Neural crest cell (in vitro differentiated cells): ENCODE measurements at regions not wholly inside any gene's neighbourhood (a gene's known extent, or its start where the extent isn't known, plus 50 kb on each side); places are given as distances from the start of the nearest gene placed in this dataset.

Experiments used
- DNase-seq: peaks from one replicate; pipeline ENCODE4 v3.0.0; 2021; ENCODE audit warnings: low read depth, mixed read lengths, low spot score
- H3K27ac Mint-ChIP-seq: one replicate; pipeline ENCODE4 v1.8.0; 2021; ENCODE audit warnings: mild to moderate bottlenecking, mixed read lengths; ENCODE audit not compliant: unreplicated experiment
- H3K27me3 Mint-ChIP-seq: 2 replicates; pipeline ENCODE4 v1.8.0; 2021; ENCODE audit warnings: low read depth, mild to moderate bottlenecking, mixed read lengths
- H3K36me3 Mint-ChIP-seq: 2 replicates; pipeline ENCODE4 v1.8.0; 2021; ENCODE audit warnings: low read depth, mild to moderate bottlenecking, mixed read lengths
- H3K4me1 Mint-ChIP-seq: 2 replicates; pipeline ENCODE4 v1.8.0; 2021; ENCODE audit warnings: mixed read lengths
- H3K4me3 Mint-ChIP-seq: one replicate; pipeline ENCODE4 v1.8.0; 2021; ENCODE audit warnings: mild to moderate bottlenecking, mixed read lengths
- H3K9me3 Mint-ChIP-seq: 2 replicates; pipeline ENCODE4 v1.8.0; 2021; ENCODE audit warnings: mixed read lengths
- TF ChIP-seq, protein P1 (sequence below): fragments of 200-600 bp; sonication (generic); conservative IDR thresholded peaks from 2 replicates; pipeline ENCODE4 v1.5.0; 2021; ENCODE audit warnings: antibody characterized with exemption, mild to moderate bottlenecking

- Mint-ChIP-seq H3K4me1 (peaks cover 40% of the 10 kb centered on the region), H3K4me3 (no peak overlapping the region), H3K27ac (no peak overlapping the region), H3K27me3 (no peaks in the 10 kb centered on the region), H3K9me3 (peaks cover 6% of the 10 kb centered on the region), H3K36me3 (peaks cover 2% of the 10 kb centered on the region)
- DNase-seq, result no peak
- TF ChIP-seq, protein P1, sequence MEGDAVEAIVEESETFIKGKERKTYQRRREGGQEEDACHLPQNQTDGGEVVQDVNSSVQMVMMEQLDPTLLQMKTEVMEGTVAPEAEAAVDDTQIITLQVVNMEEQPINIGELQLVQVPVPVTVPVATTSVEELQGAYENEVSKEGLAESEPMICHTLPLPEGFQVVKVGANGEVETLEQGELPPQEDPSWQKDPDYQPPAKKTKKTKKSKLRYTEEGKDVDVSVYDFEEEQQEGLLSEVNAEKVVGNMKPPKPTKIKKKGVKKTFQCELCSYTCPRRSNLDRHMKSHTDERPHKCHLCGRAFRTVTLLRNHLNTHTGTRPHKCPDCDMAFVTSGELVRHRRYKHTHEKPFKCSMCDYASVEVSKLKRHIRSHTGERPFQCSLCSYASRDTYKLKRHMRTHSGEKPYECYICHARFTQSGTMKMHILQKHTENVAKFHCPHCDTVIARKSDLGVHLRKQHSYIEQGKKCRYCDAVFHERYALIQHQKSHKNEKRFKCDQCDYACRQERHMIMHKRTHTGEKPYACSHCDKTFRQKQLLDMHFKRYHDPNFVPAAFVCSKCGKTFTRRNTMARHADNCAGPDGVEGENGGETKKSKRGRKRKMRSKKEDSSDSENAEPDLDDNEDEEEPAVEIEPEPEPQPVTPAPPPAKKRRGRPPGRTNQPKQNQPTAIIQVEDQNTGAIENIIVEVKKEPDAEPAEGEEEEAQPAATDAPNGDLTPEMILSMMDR, result no peak
Observed at GRCh38 chr4:108529984-108530905, 90.1 kb upstream of the RPL34 start.

DNA sequence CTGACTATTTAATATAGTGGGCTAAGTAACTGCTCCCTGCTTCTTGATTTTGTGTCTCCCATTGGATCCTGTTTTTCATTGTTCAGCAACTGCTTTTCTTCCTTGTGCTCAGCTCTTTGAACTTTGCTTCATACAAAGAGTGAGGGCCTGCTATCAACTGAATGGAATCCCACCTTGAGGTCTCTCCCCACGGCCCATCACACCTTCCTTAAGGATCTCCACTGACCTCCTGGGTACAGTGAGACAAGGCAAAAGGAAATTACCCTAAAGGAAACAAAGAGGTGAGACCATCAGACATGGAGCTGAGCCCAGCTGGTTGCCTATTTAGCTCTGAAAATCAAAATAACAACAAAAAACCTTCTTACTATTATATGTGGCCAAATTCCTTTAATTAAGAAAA lies 91.3 kb upstream of the RPL34 start:
- TF ChIP-seq, protein P1, result no peak
- no peaks in the 10 kb centered on the region for H3K27me3 Mint-ChIP-seq
- no peak for DNase-seq
- H3K4me1 Mint-ChIP-seq, result peaks cover 38% of the 10 kb centered on the region
- H3K36me3 Mint-ChIP-seq, result peaks cover 2% of the 10 kb centered on the region
- H3K4me3 Mint-ChIP-seq, result no peak overlapping the region
- H3K9me3 Mint-ChIP-seq, result peaks cover 8% of the 10 kb centered on the region
- peak overlapping the region; percentile 46 for H3K27ac Mint-ChIP-seq

DNA sequence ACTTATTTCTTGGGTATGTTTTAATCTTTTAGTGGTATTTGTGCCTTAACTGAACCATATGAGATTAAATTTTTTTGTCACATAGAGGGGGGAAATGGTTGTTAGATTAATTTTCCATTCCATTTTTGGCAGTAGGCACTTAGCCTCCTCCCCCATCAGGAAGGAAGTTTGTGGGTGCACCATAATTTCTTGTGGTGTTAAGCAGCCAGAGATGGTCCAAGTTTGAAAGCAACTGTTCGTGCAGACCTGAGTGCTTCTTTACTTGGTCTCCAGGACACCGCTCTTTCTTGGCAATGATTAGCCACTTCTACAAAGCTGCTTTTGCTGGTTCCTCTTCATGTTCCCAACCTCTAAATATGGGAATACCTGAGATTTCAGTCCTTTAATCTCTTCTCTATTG lies 92.7 kb upstream of the RPL34 start:
- no peak overlapping the region for H3K27ac Mint-ChIP-seq
- TF ChIP-seq, protein P1, result no peak
- H3K36me3 Mint-ChIP-seq, result peaks cover 2% of the 10 kb centered on the region
- H3K9me3 Mint-ChIP-seq, result peaks cover 8% of the 10 kb centered on the region
- DNase-seq, result no peak
- no peaks in the 10 kb centered on the region for H3K27me3 Mint-ChIP-seq
- no peak overlapping the region for H3K4me3 Mint-ChIP-seq
- peaks cover 25% of the 10 kb centered on the region for H3K4me1 Mint-ChIP-seq

DNA sequence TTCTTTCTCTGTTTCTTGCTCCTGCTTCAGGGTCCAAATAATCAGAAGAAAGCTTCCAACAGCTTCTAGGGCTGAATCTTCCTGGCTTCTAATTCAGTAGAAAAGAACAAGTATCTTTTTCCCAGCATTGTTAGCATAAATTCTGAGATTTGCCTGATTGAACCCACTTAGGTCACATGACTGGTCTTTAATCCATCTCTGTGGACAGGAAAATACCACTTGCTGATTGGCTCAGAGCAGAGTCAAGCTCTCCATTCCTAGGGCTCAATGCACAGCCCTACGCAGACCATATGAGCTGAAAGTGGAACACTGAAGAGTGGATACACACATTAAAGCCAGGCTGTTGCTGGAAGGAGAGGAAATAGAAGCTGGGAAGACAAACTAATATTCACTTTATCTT lies 99.6 kb upstream of the RPL34 start:
- no peak overlapping the region for H3K4me3 Mint-ChIP-seq
- H3K27ac Mint-ChIP-seq, result no peak overlapping the region
- no peak for DNase-seq
- no peaks in the 10 kb centered on the region for H3K36me3 Mint-ChIP-seq
- H3K4me1 Mint-ChIP-seq, result no peaks in the 10 kb centered on the region
- H3K27me3 Mint-ChIP-seq, result no peaks in the 10 kb centered on the region
- TF ChIP-seq, protein P1, result no peak
- H3K9me3 Mint-ChIP-seq, result peaks cover 4% of the 10 kb centered on the region

DNA sequence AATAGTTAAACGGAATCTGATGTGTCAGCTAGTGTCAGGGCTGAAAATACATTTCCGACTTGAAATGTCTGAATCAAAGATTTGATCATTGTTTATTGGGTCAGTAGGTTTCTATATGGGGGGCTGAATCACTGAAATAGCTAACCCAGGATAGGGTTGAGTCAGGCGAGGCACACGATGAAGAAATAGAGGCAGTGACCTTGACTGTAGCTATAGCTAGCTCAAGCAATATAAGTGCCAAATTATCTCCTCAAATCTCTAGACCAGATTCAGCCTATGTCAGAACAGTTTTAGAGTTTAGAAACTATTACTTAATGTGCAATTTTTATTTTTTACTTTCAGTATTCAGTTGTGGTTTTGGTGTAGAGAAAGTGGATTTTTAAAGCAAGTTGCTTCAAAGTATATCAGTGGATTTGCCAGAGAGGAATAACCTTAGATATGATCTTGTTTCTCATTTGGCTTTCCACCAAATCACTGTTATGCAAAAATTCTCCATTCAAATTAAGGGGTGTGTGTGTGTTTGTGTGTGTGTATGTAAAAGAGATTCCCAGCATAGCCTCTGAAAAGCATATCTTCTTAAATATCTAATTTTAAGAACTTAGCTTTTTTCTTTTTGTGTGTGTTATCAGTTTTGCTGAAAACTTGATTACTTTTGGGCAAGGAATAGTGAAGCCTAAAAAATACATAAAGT lies 100.3 kb upstream of the RPL34 start:
- Mint-ChIP-seq H3K4me1 (no peaks in the 10 kb centered on the region), H3K36me3 (no peaks in the 10 kb centered on the region), H3K9me3 (peaks cover under 1% of the 10 kb centered on the region), H3K27me3 (no peaks in the 10 kb centered on the region), H3K4me3 (no peak overlapping the region), H3K27ac (no peak overlapping the region)
- DNase-seq, result no peak
- TF ChIP-seq, protein P1, result no peak
